ENCODE measurements at regions not wholly inside any gene's neighbourhood (a gene's known extent, or its start where the extent isn't known, plus 50 kb on each side); places are given as distances from the start of the nearest gene placed in this dataset.

DNA sequence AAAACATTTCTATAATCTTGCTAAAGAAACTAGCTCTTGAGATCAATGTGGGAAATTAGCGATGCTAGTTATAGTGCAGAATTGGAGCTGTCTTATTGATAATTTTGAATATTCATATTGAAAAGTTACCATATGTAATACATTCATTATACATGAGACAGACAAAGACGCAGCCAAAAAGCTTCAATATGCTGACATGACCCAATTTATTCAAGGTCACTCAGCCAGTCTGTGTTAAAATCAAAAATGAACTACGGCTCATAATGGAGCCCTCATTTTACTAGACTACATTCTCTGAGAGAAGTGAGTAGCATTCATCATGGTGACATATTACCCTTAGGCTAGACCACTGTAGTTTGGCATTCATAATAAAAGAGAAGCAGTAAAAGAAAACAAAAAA, 107.3 kb upstream of the GABRG2 start:
- Mint-ChIP-seq H3K4me3 (no peak overlapping the region), H3K27me3 (ENCODE audit: low read depth) (no peaks in the 10 kb centered on the region), H3K36me3 (no peaks in the 10 kb centered on the region), H3K27ac (no peak overlapping the region), H3K4me1 (no peaks in the 10 kb centered on the region), H3K9me3 (no peaks in the 10 kb centered on the region)
- DNase-seq (ENCODE audit: low spot score) = no peak
- ChIA-PET POLR2A (no interaction called here), CTCF (no interaction called here)
- ATAC-seq = no peak
- TF ChIP-seq, protein P1, sequence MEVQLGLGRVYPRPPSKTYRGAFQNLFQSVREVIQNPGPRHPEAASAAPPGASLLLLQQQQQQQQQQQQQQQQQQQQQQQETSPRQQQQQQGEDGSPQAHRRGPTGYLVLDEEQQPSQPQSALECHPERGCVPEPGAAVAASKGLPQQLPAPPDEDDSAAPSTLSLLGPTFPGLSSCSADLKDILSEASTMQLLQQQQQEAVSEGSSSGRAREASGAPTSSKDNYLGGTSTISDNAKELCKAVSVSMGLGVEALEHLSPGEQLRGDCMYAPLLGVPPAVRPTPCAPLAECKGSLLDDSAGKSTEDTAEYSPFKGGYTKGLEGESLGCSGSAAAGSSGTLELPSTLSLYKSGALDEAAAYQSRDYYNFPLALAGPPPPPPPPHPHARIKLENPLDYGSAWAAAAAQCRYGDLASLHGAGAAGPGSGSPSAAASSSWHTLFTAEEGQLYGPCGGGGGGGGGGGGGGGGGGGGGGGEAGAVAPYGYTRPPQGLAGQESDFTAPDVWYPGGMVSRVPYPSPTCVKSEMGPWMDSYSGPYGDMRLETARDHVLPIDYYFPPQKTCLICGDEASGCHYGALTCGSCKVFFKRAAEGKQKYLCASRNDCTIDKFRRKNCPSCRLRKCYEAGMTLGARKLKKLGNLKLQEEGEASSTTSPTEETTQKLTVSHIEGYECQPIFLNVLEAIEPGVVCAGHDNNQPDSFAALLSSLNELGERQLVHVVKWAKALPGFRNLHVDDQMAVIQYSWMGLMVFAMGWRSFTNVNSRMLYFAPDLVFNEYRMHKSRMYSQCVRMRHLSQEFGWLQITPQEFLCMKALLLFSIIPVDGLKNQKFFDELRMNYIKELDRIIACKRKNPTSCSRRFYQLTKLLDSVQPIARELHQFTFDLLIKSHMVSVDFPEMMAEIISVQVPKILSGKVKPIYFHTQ (CRISPR knock-in tag; IDR thresholded peaks at IDR 0.05) = no peak
- TF ChIP-seq RELA (CRISPR knock-in tag; IDR thresholded peaks at IDR 0.05; ENCODE audit: borderline replicate concordance) (no peak), ZNF416 (CRISPR knock-in tag; IDR thresholded peaks at IDR 0.05) (no peak)

DNA sequence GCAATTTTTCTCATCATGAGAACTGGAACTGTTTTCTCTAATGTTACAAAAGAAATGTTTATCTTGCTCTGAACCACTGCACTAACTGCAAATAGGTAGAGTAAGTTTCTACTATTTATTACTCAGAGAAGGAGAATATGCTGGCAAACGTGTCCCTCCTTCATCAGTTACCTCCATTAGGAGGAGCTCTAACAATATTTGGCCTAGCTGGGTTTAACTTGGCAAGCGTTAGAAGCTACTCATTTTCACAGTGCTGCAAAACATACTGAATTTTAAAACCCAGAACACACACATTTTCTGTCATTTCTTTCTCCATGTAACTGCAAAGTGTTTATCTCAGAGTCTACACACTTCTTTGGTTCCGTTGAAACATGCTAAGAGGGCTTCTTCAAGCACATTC, 101.0 kb upstream of the GABRG2 start:
- POLR2A ChIA-PET = no interaction called here
- H3K36me3 Mint-ChIP-seq = no peaks in the 10 kb centered on the region
- ATAC-seq (peak; percentile 78), DNase-seq (ENCODE audit: low spot score) (no peak)
- H3K9me3 Mint-ChIP-seq = no peaks in the 10 kb centered on the region
- no peaks in the 10 kb centered on the region for H3K27me3 Mint-ChIP-seq (ENCODE audit: low read depth)
- H3K4me1 Mint-ChIP-seq = peaks cover 6% of the 10 kb centered on the region; the same call in 1 of the 2 replicates
- CTCF ChIA-PET = interaction anchor here (0.6 to 1.5 kb wide), 20 partner anchors 9 to 1442 kb away, joined by 3 to 24 read pairs (median 4); no protein-coding TSS in a partner anchor
- no peak for TF ChIP-seq NFYB (CRISPR knock-in tag; conservative IDR thresholded peaks at IDR 0.05; ENCODE audit: low read depth)
- TF ChIP-seq, protein P2, sequence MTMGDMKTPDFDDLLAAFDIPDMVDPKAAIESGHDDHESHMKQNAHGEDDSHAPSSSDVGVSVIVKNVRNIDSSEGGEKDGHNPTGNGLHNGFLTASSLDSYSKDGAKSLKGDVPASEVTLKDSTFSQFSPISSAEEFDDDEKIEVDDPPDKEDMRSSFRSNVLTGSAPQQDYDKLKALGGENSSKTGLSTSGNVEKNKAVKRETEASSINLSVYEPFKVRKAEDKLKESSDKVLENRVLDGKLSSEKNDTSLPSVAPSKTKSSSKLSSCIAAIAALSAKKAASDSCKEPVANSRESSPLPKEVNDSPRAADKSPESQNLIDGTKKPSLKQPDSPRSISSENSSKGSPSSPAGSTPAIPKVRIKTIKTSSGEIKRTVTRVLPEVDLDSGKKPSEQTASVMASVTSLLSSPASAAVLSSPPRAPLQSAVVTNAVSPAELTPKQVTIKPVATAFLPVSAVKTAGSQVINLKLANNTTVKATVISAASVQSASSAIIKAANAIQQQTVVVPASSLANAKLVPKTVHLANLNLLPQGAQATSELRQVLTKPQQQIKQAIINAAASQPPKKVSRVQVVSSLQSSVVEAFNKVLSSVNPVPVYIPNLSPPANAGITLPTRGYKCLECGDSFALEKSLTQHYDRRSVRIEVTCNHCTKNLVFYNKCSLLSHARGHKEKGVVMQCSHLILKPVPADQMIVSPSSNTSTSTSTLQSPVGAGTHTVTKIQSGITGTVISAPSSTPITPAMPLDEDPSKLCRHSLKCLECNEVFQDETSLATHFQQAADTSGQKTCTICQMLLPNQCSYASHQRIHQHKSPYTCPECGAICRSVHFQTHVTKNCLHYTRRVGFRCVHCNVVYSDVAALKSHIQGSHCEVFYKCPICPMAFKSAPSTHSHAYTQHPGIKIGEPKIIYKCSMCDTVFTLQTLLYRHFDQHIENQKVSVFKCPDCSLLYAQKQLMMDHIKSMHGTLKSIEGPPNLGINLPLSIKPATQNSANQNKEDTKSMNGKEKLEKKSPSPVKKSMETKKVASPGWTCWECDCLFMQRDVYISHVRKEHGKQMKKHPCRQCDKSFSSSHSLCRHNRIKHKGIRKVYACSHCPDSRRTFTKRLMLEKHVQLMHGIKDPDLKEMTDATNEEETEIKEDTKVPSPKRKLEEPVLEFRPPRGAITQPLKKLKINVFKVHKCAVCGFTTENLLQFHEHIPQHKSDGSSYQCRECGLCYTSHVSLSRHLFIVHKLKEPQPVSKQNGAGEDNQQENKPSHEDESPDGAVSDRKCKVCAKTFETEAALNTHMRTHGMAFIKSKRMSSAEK (CRISPR knock-in tag; IDR thresholded peaks at IDR 0.05; ENCODE audit: borderline replicate concordance) = no peak
- no peak overlapping the region for H3K27ac Mint-ChIP-seq
- H3K4me3 Mint-ChIP-seq = no peak overlapping the region

DNA sequence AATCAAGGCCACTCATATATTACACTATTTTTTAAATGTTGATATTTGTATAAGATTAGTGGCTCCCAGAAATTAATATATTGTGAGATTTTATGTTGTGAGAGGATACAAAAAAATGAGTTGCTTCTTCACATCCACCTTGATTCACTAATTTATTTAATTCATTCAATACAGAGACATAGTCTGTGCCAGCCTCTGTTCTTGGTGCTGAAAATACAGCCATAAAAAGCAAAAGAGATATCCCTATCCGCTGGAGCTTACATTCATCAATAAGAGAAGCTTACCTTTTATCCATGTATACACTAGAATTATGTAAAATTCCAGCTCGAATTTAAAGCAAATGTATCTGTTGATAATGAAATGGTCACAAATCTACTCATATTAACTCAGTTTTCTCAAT, 92.2 kb upstream of the GABRG2 start:
- TF ChIP-seq, protein P3, sequence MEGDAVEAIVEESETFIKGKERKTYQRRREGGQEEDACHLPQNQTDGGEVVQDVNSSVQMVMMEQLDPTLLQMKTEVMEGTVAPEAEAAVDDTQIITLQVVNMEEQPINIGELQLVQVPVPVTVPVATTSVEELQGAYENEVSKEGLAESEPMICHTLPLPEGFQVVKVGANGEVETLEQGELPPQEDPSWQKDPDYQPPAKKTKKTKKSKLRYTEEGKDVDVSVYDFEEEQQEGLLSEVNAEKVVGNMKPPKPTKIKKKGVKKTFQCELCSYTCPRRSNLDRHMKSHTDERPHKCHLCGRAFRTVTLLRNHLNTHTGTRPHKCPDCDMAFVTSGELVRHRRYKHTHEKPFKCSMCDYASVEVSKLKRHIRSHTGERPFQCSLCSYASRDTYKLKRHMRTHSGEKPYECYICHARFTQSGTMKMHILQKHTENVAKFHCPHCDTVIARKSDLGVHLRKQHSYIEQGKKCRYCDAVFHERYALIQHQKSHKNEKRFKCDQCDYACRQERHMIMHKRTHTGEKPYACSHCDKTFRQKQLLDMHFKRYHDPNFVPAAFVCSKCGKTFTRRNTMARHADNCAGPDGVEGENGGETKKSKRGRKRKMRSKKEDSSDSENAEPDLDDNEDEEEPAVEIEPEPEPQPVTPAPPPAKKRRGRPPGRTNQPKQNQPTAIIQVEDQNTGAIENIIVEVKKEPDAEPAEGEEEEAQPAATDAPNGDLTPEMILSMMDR (IDR thresholded peaks at IDR 0.05) = no peak
- no peak for TF ChIP-seq TP53 (CRISPR knock-in tag; IDR thresholded peaks at IDR 0.05)
- peaks cover 2% of the 10 kb centered on the region; the same call in 1 of the 2 replicates for H3K9me3 Mint-ChIP-seq
- ATAC-seq = no peak
- ChIA-PET POLR2A (no interaction called here), CTCF (interaction anchor here (2.5 kb wide), 1 partner anchor 9 kb away, joined by 9 read pairs; no protein-coding TSS in a partner anchor)
- H3K4me3 Mint-ChIP-seq = no peak overlapping the region
- no peak for DNase-seq (ENCODE audit: low spot score)
- H3K36me3 Mint-ChIP-seq = no peaks in the 10 kb centered on the region
- no peaks in the 10 kb centered on the region for H3K27me3 Mint-ChIP-seq (ENCODE audit: low read depth)
- no peaks in the 10 kb centered on the region for H3K4me1 Mint-ChIP-seq
- H3K27ac Mint-ChIP-seq = no peak overlapping the region

DNA sequence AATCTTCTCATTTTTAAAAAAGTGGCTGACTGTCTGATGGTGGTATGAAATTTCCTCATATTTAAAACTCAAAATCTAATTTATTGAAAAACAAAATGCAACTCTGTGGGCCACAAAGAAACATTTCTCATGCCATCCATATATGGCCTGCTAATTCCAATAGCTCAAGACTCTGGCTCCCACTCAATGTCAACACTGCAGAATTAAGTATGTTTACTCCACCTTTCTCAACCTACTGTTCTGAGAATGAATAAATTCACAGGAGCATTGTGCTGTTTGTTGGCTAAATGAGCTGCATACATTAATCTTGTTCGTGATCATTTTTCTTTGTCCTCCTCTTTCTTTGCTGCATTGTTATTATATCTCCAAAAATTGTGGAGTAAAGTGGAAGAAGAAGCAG, 79.5 kb upstream of the GABRG2 start:
- CTCF ChIA-PET = no interaction called here
- ATAC-seq = no peak
- peaks cover 13% of the 10 kb centered on the region for H3K4me1 Mint-ChIP-seq

More for the DNA sequence above, 79.5 kb upstream of the GABRG2 start:
- DNase-seq (ENCODE audit: low spot score) = no peak
- no peak overlapping the region for H3K4me3 Mint-ChIP-seq
- H3K36me3 Mint-ChIP-seq = peaks cover 39% of the 10 kb centered on the region
- H3K9me3 Mint-ChIP-seq = peaks cover 42% of the 10 kb centered on the region
- H3K27ac Mint-ChIP-seq = no peak overlapping the region
- no peak for TF ChIP-seq NFE2L1 (CRISPR knock-in tag; IDR thresholded peaks at IDR 0.05)
- TF ChIP-seq ZNF263 (CRISPR knock-in tag; IDR thresholded peaks at IDR 0.05; ENCODE audit: low read depth) = no peak
- no peak for TF ChIP-seq ZNF219 (CRISPR knock-in tag; IDR thresholded peaks at IDR 0.05; ENCODE audit: borderline replicate concordance)
- TF ChIP-seq CREB1 (CRISPR knock-in tag; IDR thresholded peaks at IDR 0.05) = no peak
- no peak for TF ChIP-seq RELA (CRISPR knock-in tag; IDR thresholded peaks at IDR 0.05; ENCODE audit: borderline replicate concordance)
- no peak for TF ChIP-seq ZNF423 (CRISPR knock-in tag; IDR thresholded peaks at IDR 0.05)
- TF ChIP-seq, protein P4, sequence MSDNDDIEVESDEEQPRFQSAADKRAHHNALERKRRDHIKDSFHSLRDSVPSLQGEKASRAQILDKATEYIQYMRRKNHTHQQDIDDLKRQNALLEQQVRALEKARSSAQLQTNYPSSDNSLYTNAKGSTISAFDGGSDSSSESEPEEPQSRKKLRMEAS (CRISPR knock-in tag; IDR thresholded peaks at IDR 0.05) = no peak
- TF ChIP-seq, protein P5, sequence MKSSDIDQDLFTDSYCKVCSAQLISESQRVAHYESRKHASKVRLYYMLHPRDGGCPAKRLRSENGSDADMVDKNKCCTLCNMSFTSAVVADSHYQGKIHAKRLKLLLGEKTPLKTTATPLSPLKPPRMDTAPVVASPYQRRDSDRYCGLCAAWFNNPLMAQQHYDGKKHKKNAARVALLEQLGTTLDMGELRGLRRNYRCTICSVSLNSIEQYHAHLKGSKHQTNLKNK (CRISPR knock-in tag; IDR thresholded peaks at IDR 0.05) = no peak
- no peak for TF ChIP-seq JUN (CRISPR knock-in tag; IDR thresholded peaks at IDR 0.05)
- TF ChIP-seq NR1H2 (CRISPR knock-in tag; IDR thresholded peaks at IDR 0.05) = no peak
- no peak for TF ChIP-seq ZNF396 (CRISPR knock-in tag; IDR thresholded peaks at IDR 0.05; ENCODE audit: borderline replicate concordance)
- H3K27me3 Mint-ChIP-seq (ENCODE audit: low read depth) = no peaks in the 10 kb centered on the region
- POLR2A ChIA-PET = no interaction called here
